HuH-7.5 (cell line): ENCODE measurements at regions not wholly inside any gene's neighbourhood (a gene's known extent, or its start where the extent isn't known, plus 50 kb on each side); places are given as distances from the start of the nearest gene placed in this dataset.
"Not testable (repeated sequence)": the region's sequence is repeated elsewhere in the genome, so short reads cannot be mapped to it uniquely, and the experiment has no call there.

Source experiments
- DNase-seq: peaks from one replicate; pipeline ENCODE4 v3.0.0; 2011; ENCODE audit warnings: low spot score

- DNase-seq: no peak
Measured at GRCh38 chr12:75943730-75944096, 87.9 kb downstream of the PHLDA1 start.

- DNase-seq: not testable (repeated sequence)
Measured at GRCh38 chr12:75941661-75942060, 89.9 kb downstream of the PHLDA1 start.

GRCh38 chr12:75939016-75939642 is 92.4 kb downstream of the PHLDA1 start:
- DNase-seq: no peak

- no peak for DNase-seq
Measured at GRCh38 chr12:75938189-75938588, 93.4 kb downstream of the PHLDA1 start.

GRCh38 chr12:75937486-75937885 is 94.1 kb downstream of the PHLDA1 start:
- no peak for DNase-seq

- no peak for DNase-seq
Measured at GRCh38 chr12:75936515-75937440, 94.8 kb downstream of the PHLDA1 start.

GRCh38 chr12:75935539-75936242 is 95.9 kb downstream of the PHLDA1 start:
- DNase-seq: no peak

GRCh38 chr12:75933101-75933500 is 98.5 kb downstream of the PHLDA1 start:
- DNase-seq: no peak

- DNase-seq: no peak
Measured at GRCh38 chr12:75932241-75932640, 99.3 kb downstream of the PHLDA1 start.

GRCh38 chr12:75923964-75924666 is 107.5 kb downstream of the PHLDA1 start:
- no peak for DNase-seq

GRCh38 chr12:75922944-75923642 is 108.5 kb downstream of the PHLDA1 start:
- no peak for DNase-seq

- DNase-seq: no peak
Measured at GRCh38 chr12:75921622-75922289, 109.8 kb downstream of the PHLDA1 start.

- no peak for DNase-seq
Measured at GRCh38 chr12:75917715-75918114, 113.9 kb downstream of the PHLDA1 start.

- no peak for DNase-seq
Measured at GRCh38 chr12:75917083-75917482, 114.5 kb downstream of the PHLDA1 start.

GRCh38 chr12:75913502-75914351 is 117.8 kb downstream of the PHLDA1 start:
- DNase-seq: no peak

GRCh38 chr12:75909714-75910656 is 121.6 kb downstream of the PHLDA1 start:
- no peak for DNase-seq

- DNase-seq: no peak
Measured at GRCh38 chr12:75908961-75909605, 122.5 kb downstream of the PHLDA1 start.

- no peak for DNase-seq
Measured at GRCh38 chr12:75905922-75906321, 125.7 kb downstream of the PHLDA1 start.
